H1 (cell line): ENCODE measurements at regions not wholly inside any gene's neighbourhood (a gene's known extent, or its start where the extent isn't known, plus 50 kb on each side); places are given as distances from the start of the nearest gene placed in this dataset.

Experiments
- CTCF ChIA-PET: fragments of 300-600 bp; sonication (Branson Sonifier 250); formaldehyde crosslinking; loops from one replicate; lab custom pipeline; 2021; ENCODE audit not compliant: partially characterized antibody; lab: Charles Lee
- POLR2A ChIA-PET: fragments of 300-600 bp; sonication (Branson Sonifier 250); formaldehyde crosslinking; loops from one replicate; lab custom pipeline; 2021; ENCODE audit warnings: inconsistent platforms; ENCODE audit not compliant: partially characterized antibody; lab: Charles Lee
- DNase-seq, 2 experiments: peaks; one replicate each; pipeline versions ENCODE4 v3.0.0 to v3.0.0-alpha.2; 2010 to 2022; ENCODE audit warnings: low spot score in 2 of 2, low read depth in 1 of 2, mixed read lengths in 1 of 2
- FAIRE-seq: peaks from 2 replicates; lab custom pipeline; 2011; peaks lifted over from hg19 to GRCh38; lab: Jason Lieb, UNC
- H2AFZ ChIP-seq: 2 replicates; pipeline ENCODE4 v1.8.1; 2012; ENCODE audit warnings: low read length, inconsistent platforms
- H2AK5ac ChIP-seq: 2 replicates; pipeline ENCODE4 v1.6.1; 2013; ENCODE audit warnings: low read depth, low read length
- H2BK120ac ChIP-seq: replicated peaks from 2 replicates; pipeline ENCODE3; 2013; ENCODE audit warnings: low read depth, low read length, inconsistent platforms
- H2BK12ac ChIP-seq: 2 replicates; pipeline ENCODE4 v1.6.1; 2013; ENCODE audit warnings: low read depth, low read length
- H2BK15ac ChIP-seq: 2 replicates; pipeline ENCODE4 v1.6.1; 2013; ENCODE audit warnings: low read length
- H2BK20ac ChIP-seq: 2 replicates; pipeline ENCODE4 v1.6.1; 2013; ENCODE audit warnings: low read length
- H2BK5ac ChIP-seq: 2 replicates; pipeline ENCODE4 v1.6.1; 2013; ENCODE audit warnings: low read depth, low read length
- H3K14ac ChIP-seq: 2 replicates; pipeline ENCODE4 v1.6.1; 2013; ENCODE audit warnings: inconsistent platforms; ENCODE audit not compliant: insufficient read length
- H3K18ac ChIP-seq: 2 replicates; pipeline ENCODE4 v1.6.1; 2013; ENCODE audit warnings: low read length; ENCODE audit errors: extremely low read depth
- H3K23ac ChIP-seq: 2 replicates; pipeline ENCODE4 v1.6.1; 2013; ENCODE audit warnings: inconsistent platforms; ENCODE audit not compliant: insufficient read length
- H3K23me2 ChIP-seq: 2 replicates; pipeline ENCODE4 v1.6.1; 2013; ENCODE audit warnings: low read depth, low read length
- H3K27ac ChIP-seq: 2 replicates; pipeline ENCODE4 v1.6.1; 2011; ENCODE audit warnings: low read depth, low read length, inconsistent platforms
- H3K27me3 ChIP-seq, 4 experiments: replicated peaks in 1 of 4; 1 replicate in 1 of 4; 2 replicates in 3 of 4; pipeline versions ENCODE4 v1.6.1 to v1.8.1; 2011 to 2013; ENCODE audit warnings: low read length in 3 of 4, mild to moderate bottlenecking in 3 of 4, inconsistent platforms in 2 of 4, mixed read lengths in 2 of 4, moderate library complexity in 1 of 4; ENCODE audit not compliant: control insufficient read depth in 3 of 4, insufficient read depth in 3 of 4; ENCODE audit errors: extremely low read depth in 1 of 4
- H3K36me3 ChIP-seq, 4 experiments: 2 replicates each; pipeline versions ENCODE4 v1.6.1 to v1.8.1; 2011 to 2013; ENCODE audit warnings: mild to moderate bottlenecking in 4 of 4, low read length in 3 of 4, moderate library complexity in 2 of 4, control low read depth in 1 of 4, inconsistent platforms in 1 of 4; ENCODE audit not compliant: insufficient read depth in 4 of 4, control insufficient read depth in 2 of 4
- H3K4ac ChIP-seq: replicated peaks from 2 replicates; pipeline ENCODE3; 2013; ENCODE audit warnings: low read length, low read depth, mixed read lengths, inconsistent platforms; ENCODE audit not compliant: insufficient read length
- H3K4me1 ChIP-seq, 4 experiments: replicated peaks in 1 of 4; 1 replicate in 1 of 4; 2 replicates in 3 of 4; pipeline versions ENCODE4 v1.6.1 to v1.8.1; 2011 to 2013; ENCODE audit warnings: low read length in 3 of 4, inconsistent platforms in 2 of 4, mixed read lengths in 1 of 4; ENCODE audit not compliant: insufficient read depth in 4 of 4, control insufficient read depth in 3 of 4
- H3K4me2 ChIP-seq, 2 experiments: 2 replicates each; pipeline versions ENCODE4 v1.6.1 to v1.8.1; 2011 to 2013; ENCODE audit warnings: low read depth in 2 of 2, low read length in 2 of 2, control low read depth in 1 of 2, inconsistent platforms in 1 of 2, mild to moderate bottlenecking in 1 of 2; ENCODE audit not compliant: insufficient read depth in 1 of 2
- H3K4me3 ChIP-seq, 4 experiments: fragments of 200-600, 300-600 bp in 1 of 4; sonication (generic), shearing (Covaris generic), sonication (Bioruptor Twin) in 1 of 4; 2 replicates each; pipeline versions ENCODE4 v1.5.1 to v1.8.1; 2011 to 2016; ENCODE audit warnings: low read length in 4 of 4, low read depth in 3 of 4, control low read depth in 2 of 4, inconsistent platforms in 2 of 4, mild to moderate bottlenecking in 2 of 4, mixed read lengths in 1 of 4, moderate library complexity in 1 of 4; ENCODE audit not compliant: insufficient read depth in 2 of 4; ENCODE audit errors: extremely low read depth in 1 of 4
- H3K56ac ChIP-seq: replicated peaks from 2 replicates; pipeline ENCODE3; 2013; ENCODE audit warnings: low read depth, mild to moderate bottlenecking, mixed read lengths, low read length, inconsistent platforms; ENCODE audit not compliant: insufficient read length
- H3K79me1 ChIP-seq: 2 replicates; pipeline ENCODE4 v1.6.1; 2013; ENCODE audit warnings: low read depth, low read length, control low read depth
- H3K79me2 ChIP-seq, 2 experiments: 2 replicates each; pipeline versions ENCODE4 v1.6.1 to v1.8.1; 2012 to 2013; ENCODE audit warnings: low read length in 2 of 2, mild to moderate bottlenecking in 2 of 2, inconsistent platforms in 1 of 2; ENCODE audit not compliant: insufficient read depth in 2 of 2, control insufficient read depth in 1 of 2
- H3K9ac ChIP-seq, 4 experiments: replicated peaks in 1 of 4; 1 replicate in 1 of 4; 2 replicates in 3 of 4; pipeline versions ENCODE4 v1.6.1 to v1.8.1; 2011 to 2013; ENCODE audit warnings: low read depth in 3 of 4, low read length in 3 of 4, control low read depth in 2 of 4, mild to moderate bottlenecking in 2 of 4, moderate library complexity in 2 of 4, inconsistent platforms in 1 of 4; ENCODE audit errors: extremely low read depth in 1 of 4
- H3K9me3 ChIP-seq, 2 experiments: 2 replicates each; pipeline versions ENCODE4 v1.6.1 to v1.8.1; 2012 to 2013; ENCODE audit warnings: mild to moderate bottlenecking in 2 of 2, moderate library complexity in 2 of 2, control low read depth in 1 of 2, inconsistent platforms in 1 of 2, low read depth in 1 of 2, low read length in 1 of 2, mixed read lengths in 1 of 2; ENCODE audit not compliant: insufficient read depth in 2 of 2
- H4K20me1 ChIP-seq, 2 experiments: replicated peaks in 1 of 2; 2 replicates each; pipeline versions ENCODE3 to v1.8.1; 2011 to 2013; ENCODE audit warnings: inconsistent platforms in 2 of 2, low read length in 2 of 2, mild to moderate bottlenecking in 1 of 2; ENCODE audit not compliant: insufficient read depth in 2 of 2, control insufficient read depth in 1 of 2
- H4K5ac ChIP-seq: 2 replicates; pipeline ENCODE4 v1.6.1; 2013; ENCODE audit warnings: low read length, low read depth, mixed read lengths, inconsistent platforms; ENCODE audit not compliant: insufficient read length
- H4K8ac ChIP-seq: 2 replicates; pipeline ENCODE4 v1.8.0; 2013; ENCODE audit warnings: mild to moderate bottlenecking, moderate library complexity, low read length, inconsistent platforms; ENCODE audit not compliant: insufficient read depth; ENCODE audit errors: extremely low read depth
- H4K91ac ChIP-seq: replicated peaks from 2 replicates; pipeline ENCODE3; 2013; ENCODE audit warnings: low read length, mixed read lengths, inconsistent platforms; ENCODE audit not compliant: insufficient read length
- ASH2L ChIP-seq: fragments of 200-600, 300-600 bp; sonication (generic); IDR thresholded peaks from one replicate; pipeline ENCODE4 v1.7.1; 2017; ENCODE audit warnings: low read length
- CBX5 ChIP-seq: fragments of 300-800, 300-1000 bp; sonication (generic); IDR thresholded peaks from 2 replicates; pipeline ENCODE4 v1.7.1; 2016; ENCODE audit warnings: antibody characterized with exemption, low read length, low read depth
- CBX8 ChIP-seq: fragments of 300-800, 300-1000 bp; sonication (generic); IDR thresholded peaks from 2 replicates; pipeline ENCODE4 v1.7.1; 2016; ENCODE audit warnings: low read depth, low read length, borderline replicate concordance
- EP300 ChIP-seq, 2 experiments: IDR thresholded peaks; 1 replicate in 1 of 2; 2 replicates in 1 of 2; pipeline ENCODE4 v1.6.1; 2011 to 2012; ENCODE audit warnings: low read depth in 2 of 2, low read length in 2 of 2, mild to moderate bottlenecking in 2 of 2, borderline replicate concordance in 1 of 2, inconsistent platforms in 1 of 2, moderate library complexity in 1 of 2
- EZH2 ChIP-seq: fragments of 200-600 bp; sonication (generic); IDR thresholded peaks from 2 replicates; pipeline ENCODE4 v1.7.1; 2012; ENCODE audit warnings: low read depth, mild to moderate bottlenecking, moderate library complexity, low read length, inconsistent platforms; ENCODE audit not compliant: severe bottlenecking
- FOSL1 ChIP-seq: IDR thresholded peaks from 2 replicates; pipeline ENCODE4 v1.6.1; 2011; ENCODE audit warnings: mild to moderate bottlenecking, low read depth, low read length, moderate library complexity; ENCODE audit not compliant: insufficient read depth
- GTF2F1 ChIP-seq: IDR thresholded peaks from 2 replicates; pipeline ENCODE4 v1.6.1; 2012; ENCODE audit warnings: low read depth, low read length, improper control_type of control experiment, borderline replicate concordance
- KDM4A ChIP-seq: IDR thresholded peaks from one replicate; pipeline ENCODE4 v1.7.1; 2012; ENCODE audit warnings: low read depth, mild to moderate bottlenecking, moderate library complexity, low read length, inconsistent platforms; ENCODE audit not compliant: severe bottlenecking
- NANOG ChIP-seq: IDR thresholded peaks from 2 replicates; pipeline ENCODE4 v1.6.1; 2011; ENCODE audit warnings: low read length, low read depth, mild to moderate bottlenecking, inconsistent platforms; ENCODE audit not compliant: insufficient read depth, poor library complexity, severe bottlenecking
- POLR2A ChIP-seq, 2 experiments: IDR thresholded peaks; 1 replicate in 1 of 2; 2 replicates in 1 of 2; pipeline ENCODE4 v1.6.1; 2011; ENCODE audit warnings: low read depth in 2 of 2, low read length in 2 of 2, mild to moderate bottlenecking in 2 of 2; ENCODE audit errors: control extremely low read depth in 1 of 2
- RXRA ChIP-seq: IDR thresholded peaks from 2 replicates; pipeline ENCODE4 v1.6.1; 2011; ENCODE audit warnings: low read depth, mild to moderate bottlenecking, low read length, moderate library complexity; ENCODE audit not compliant: insufficient read depth
- SIX5 ChIP-seq: IDR thresholded peaks from 2 replicates; pipeline ENCODE4 v1.6.1; 2011; ENCODE audit warnings: mild to moderate bottlenecking, low read depth, low read length
- SP2 ChIP-seq: IDR thresholded peaks from 2 replicates; pipeline ENCODE4 v1.6.1; 2012; ENCODE audit warnings: mild to moderate bottlenecking, low read length, inconsistent platforms
- TEAD4 ChIP-seq: IDR thresholded peaks from 2 replicates; pipeline ENCODE4 v1.6.1; 2012; ENCODE audit warnings: low read depth, low read length, inconsistent platforms, mixed read lengths
- ZNF274 ChIP-seq: IDR thresholded peaks from 2 replicates; pipeline ENCODE4 v1.7.0; 2012; ENCODE audit warnings: low read length, borderline replicate concordance; ENCODE audit errors: extremely low read depth
- WGBS, 2 experiments: shearing (Covaris generic) in 1 of 2; methylation state at CpG; one replicate each; pipeline versions ENCODE4 v1.1.6 to v1.1.7; 2013 to 2015; ENCODE audit warnings: low lambda C conversion rate in 2 of 2, mixed read lengths in 2 of 2, inconsistent platforms in 1 of 2, low coverage in 1 of 2, missing lambda C conversion rate in 1 of 2; ENCODE audit not compliant: insufficient replicate concordance in 2 of 2, insufficient coverage in 1 of 2, insufficient read length in 1 of 2; ENCODE audit errors: extremely low coverage in 1 of 2, missing lambda C conversion rate in 1 of 2; 5-methylcytosine and 5-hydroxymethylcytosine counted together

DNA sequence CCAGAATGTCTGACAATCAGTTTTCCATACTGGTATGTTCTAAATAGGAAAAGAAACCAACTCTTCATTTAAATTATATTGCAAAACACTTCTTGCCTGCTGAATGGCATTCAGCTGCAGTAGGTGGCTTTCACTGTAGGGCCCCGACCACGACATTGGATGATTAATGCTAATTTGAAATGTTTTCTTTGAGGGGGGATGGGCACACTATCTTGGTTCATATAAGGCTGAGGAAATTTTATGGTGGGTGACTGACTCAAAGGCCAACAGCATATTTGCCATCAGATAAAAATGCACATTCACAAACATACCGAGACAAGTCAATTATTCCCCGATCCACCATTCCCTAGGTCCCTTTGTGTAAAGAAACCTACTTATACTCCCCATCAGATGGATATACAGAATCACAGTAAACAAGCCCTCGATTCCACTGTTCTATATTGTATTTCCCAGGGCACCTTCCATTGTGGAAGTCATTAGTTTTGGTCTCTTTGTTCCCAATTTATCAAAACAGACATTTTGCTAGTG lies 464.2 kb upstream of the DAB1 start:
- Histone ChIP-seq H3K9me3 (no peaks in the 10 kb centered on the region), H2BK120ac (no peak overlapping the region), H4K91ac (no peak overlapping the region), H3K9ac (no peak overlapping the region), H3K23ac (no peak overlapping the region), H3K27me3 (no peaks in the 10 kb centered on the region), H3K4me1 (no peaks in the 10 kb centered on the region), H3K56ac (no peak overlapping the region), H3K36me3 (no peaks in the 10 kb centered on the region), H3K4me3 (no peak overlapping the region), H2BK12ac (no peak overlapping the region), H3K14ac (no peak overlapping the region), H2AFZ (no peak overlapping the region), H3K79me1 (no peaks in the 10 kb centered on the region), H3K23me2 (no peaks in the 10 kb centered on the region), H3K4me2 (no peak overlapping the region), H4K5ac (no peak overlapping the region), H2BK15ac (no peak overlapping the region), H3K4ac (no peak overlapping the region), H2BK20ac (no peak overlapping the region), H2BK5ac (no peak overlapping the region), H2AK5ac (no peak overlapping the region), H4K8ac (no peak overlapping the region), H4K20me1 (no peaks in the 10 kb centered on the region), H3K18ac (no peak overlapping the region), H3K79me2 (no peaks in the 10 kb centered on the region), H3K27ac (no peak overlapping the region)
- CTCF ChIA-PET: interaction anchor here (0.9 to 1.9 kb wide), 2 partner anchors 13 to 53 kb away, joined by 4 to 5 read pairs; no protein-coding TSS in a partner anchor
- FAIRE-seq (no peak), DNase-seq (no peak)
- WGBS, 2 experiments: 79% methylated on average over 5 of the region's 5 CpGs; no CpG with 5 or more reads in 1 of the 2 experiments
- POLR2A ChIA-PET: no interaction called here
- TF ChIP-seq RXRA (no peak), NANOG (no peak), SP2 (no peak), ZNF274 (no peak), SIX5 (no peak), CBX5 (no peak), EP300 (IDR thresholded peaks at IDR 0.05; ENCODE audit: borderline replicate concordance in 1 of 2, low read depth in 2 of 2, low read length in 2 of 2) (no peak), GTF2F1 (no peak), FOSL1 (no peak), CBX8 (no peak), ASH2L (no peak), EZH2 (no peak), POLR2A (IDR thresholded peaks at IDR 0.05; ENCODE audit: control extremely low read depth in 1 of 2, low read depth in 2 of 2, low read length in 2 of 2) (no peak), TEAD4 (no peak), KDM4A (no peak)
